ENCODE measurements at regions not wholly inside any gene's neighbourhood (a gene's known extent, or its start where the extent isn't known, plus 50 kb on each side); places are given as distances from the start of the nearest gene placed in this dataset.

DNA sequence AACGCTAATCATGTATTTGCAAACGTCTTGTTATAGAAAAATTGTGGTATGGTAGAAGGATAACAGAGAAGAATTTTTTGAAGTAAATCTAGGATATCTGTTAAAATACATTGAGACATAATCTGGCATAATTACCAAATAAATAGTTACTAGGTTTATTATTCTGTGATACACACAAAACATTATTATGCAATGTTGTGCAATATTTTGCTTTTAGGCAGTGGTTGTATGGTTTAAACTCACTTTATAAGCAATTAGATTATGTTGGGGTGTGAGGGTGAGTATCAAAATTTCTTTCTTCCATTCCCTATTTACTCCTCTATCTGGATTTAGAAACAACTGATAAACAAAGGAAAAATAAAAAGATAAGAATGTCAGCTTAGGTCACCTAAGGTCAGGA is 385.6 kb downstream of the SLITRK6 start:
- TF ChIP-seq POLR2AphosphoS5 (IDR thresholded peaks at IDR 0.05; ENCODE audit: low read depth) (no peak), GABPA (IDR thresholded peaks at IDR 0.05; ENCODE audit: low read depth) (no peak)
- TF ChIP-seq, protein P1, sequence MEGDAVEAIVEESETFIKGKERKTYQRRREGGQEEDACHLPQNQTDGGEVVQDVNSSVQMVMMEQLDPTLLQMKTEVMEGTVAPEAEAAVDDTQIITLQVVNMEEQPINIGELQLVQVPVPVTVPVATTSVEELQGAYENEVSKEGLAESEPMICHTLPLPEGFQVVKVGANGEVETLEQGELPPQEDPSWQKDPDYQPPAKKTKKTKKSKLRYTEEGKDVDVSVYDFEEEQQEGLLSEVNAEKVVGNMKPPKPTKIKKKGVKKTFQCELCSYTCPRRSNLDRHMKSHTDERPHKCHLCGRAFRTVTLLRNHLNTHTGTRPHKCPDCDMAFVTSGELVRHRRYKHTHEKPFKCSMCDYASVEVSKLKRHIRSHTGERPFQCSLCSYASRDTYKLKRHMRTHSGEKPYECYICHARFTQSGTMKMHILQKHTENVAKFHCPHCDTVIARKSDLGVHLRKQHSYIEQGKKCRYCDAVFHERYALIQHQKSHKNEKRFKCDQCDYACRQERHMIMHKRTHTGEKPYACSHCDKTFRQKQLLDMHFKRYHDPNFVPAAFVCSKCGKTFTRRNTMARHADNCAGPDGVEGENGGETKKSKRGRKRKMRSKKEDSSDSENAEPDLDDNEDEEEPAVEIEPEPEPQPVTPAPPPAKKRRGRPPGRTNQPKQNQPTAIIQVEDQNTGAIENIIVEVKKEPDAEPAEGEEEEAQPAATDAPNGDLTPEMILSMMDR (IDR thresholded peaks at IDR 0.05; ENCODE audit: insufficient read depth, low read length): no peak
- DNase-seq (ENCODE audit: low read depth in 1 of 2, low spot score in 1 of 2): peak in 1 of 2 experiments; percentile 4
- H3K4me3 ChIP-seq (replicated peaks; ENCODE audit: insufficient read depth, low read length): no peak overlapping the region
- no peaks in the 10 kb centered on the region for H3K27me3 ChIP-seq (ENCODE audit: insufficient read depth, poor library complexity, severe bottlenecking)
- H3K27ac ChIP-seq (replicated peaks): no peak overlapping the region

DNA sequence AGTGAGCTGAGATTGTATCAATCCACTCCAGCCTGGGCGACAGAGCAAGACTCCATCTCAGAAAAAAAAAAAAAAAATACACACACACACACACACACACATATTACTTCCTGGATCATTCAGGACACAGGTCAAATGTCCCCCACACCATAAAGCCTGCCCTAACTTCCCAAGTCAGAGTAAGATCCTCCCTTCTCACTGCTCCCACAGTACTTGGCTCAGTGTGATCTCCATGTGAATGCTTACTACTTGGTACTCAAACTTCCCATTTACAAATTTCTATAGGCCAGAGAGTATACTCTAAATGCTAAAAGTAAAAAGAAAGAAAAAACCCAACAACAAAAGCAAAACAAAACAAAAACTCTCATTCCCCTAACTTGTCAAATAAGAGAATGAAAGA is 386.8 kb downstream of the SLITRK6 start:
- H3K27me3 ChIP-seq (ENCODE audit: insufficient read depth, poor library complexity, severe bottlenecking): no peaks in the 10 kb centered on the region
- no peak overlapping the region for H3K4me3 ChIP-seq (replicated peaks; ENCODE audit: insufficient read depth, low read length)

DNA sequence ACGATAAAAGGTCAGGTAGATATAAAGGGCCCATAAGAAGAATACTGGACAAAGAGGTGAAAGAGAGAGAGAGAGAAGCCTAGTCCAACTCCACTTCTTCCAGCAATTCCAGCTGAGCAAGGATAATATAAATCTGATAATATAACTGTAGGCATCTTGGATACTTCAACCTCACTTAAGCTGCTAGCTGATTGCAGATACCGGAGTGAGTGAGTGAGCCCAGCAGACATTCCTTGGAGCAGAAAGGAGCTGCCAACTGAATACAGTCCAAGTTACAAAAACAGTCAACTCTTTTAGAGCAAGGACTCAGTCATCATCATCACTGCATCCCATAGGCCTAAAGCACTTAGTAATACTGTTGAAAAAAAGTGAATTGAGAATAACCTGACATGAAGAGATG is 387.6 kb downstream of the SLITRK6 start:
- no peak for DNase-seq (ENCODE audit: low read depth in 1 of 2, low spot score in 1 of 2)
- no peak overlapping the region for H3K27ac ChIP-seq (replicated peaks)
- no peak overlapping the region for H3K4me3 ChIP-seq (replicated peaks; ENCODE audit: insufficient read depth, low read length)
- no peak for TF ChIP-seq POLR2AphosphoS5 (IDR thresholded peaks at IDR 0.05; ENCODE audit: low read depth)
- TF ChIP-seq, protein P2, sequence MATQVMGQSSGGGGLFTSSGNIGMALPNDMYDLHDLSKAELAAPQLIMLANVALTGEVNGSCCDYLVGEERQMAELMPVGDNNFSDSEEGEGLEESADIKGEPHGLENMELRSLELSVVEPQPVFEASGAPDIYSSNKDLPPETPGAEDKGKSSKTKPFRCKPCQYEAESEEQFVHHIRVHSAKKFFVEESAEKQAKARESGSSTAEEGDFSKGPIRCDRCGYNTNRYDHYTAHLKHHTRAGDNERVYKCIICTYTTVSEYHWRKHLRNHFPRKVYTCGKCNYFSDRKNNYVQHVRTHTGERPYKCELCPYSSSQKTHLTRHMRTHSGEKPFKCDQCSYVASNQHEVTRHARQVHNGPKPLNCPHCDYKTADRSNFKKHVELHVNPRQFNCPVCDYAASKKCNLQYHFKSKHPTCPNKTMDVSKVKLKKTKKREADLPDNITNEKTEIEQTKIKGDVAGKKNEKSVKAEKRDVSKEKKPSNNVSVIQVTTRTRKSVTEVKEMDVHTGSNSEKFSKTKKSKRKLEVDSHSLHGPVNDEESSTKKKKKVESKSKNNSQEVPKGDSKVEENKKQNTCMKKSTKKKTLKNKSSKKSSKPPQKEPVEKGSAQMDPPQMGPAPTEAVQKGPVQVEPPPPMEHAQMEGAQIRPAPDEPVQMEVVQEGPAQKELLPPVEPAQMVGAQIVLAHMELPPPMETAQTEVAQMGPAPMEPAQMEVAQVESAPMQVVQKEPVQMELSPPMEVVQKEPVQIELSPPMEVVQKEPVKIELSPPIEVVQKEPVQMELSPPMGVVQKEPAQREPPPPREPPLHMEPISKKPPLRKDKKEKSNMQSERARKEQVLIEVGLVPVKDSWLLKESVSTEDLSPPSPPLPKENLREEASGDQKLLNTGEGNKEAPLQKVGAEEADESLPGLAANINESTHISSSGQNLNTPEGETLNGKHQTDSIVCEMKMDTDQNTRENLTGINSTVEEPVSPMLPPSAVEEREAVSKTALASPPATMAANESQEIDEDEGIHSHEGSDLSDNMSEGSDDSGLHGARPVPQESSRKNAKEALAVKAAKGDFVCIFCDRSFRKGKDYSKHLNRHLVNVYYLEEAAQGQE (IDR thresholded peaks at IDR 0.05; ENCODE audit: insufficient replicate concordance, low read depth): no peak
- no peak for TF ChIP-seq SPI1 (IDR thresholded peaks at IDR 0.05; ENCODE audit: borderline replicate concordance, low read depth)
- TF ChIP-seq, protein P1 (IDR thresholded peaks at IDR 0.05; ENCODE audit: insufficient read depth, low read length): no peak
- TF ChIP-seq GABPA (IDR thresholded peaks at IDR 0.05; ENCODE audit: low read depth): no peak
- H3K27me3 ChIP-seq (ENCODE audit: insufficient read depth, poor library complexity, severe bottlenecking): no peaks in the 10 kb centered on the region

More for the DNA sequence above, 386.8 kb downstream of the SLITRK6 start:
- H3K27ac ChIP-seq (replicated peaks): no peak overlapping the region
- DNase-seq (ENCODE audit: low read depth in 1 of 2, low spot score in 1 of 2): no peak
- TF ChIP-seq GABPA (IDR thresholded peaks at IDR 0.05; ENCODE audit: low read depth) (no peak), SPI1 (IDR thresholded peaks at IDR 0.05; ENCODE audit: borderline replicate concordance, low read depth) (no peak), POLR2AphosphoS5 (IDR thresholded peaks at IDR 0.05; ENCODE audit: low read depth) (no peak)
- TF ChIP-seq, protein P1 (IDR thresholded peaks at IDR 0.05; ENCODE audit: insufficient read depth, low read length): no peak
- TF ChIP-seq, protein P2 (IDR thresholded peaks at IDR 0.05; ENCODE audit: insufficient replicate concordance, low read depth): no peak

DNA sequence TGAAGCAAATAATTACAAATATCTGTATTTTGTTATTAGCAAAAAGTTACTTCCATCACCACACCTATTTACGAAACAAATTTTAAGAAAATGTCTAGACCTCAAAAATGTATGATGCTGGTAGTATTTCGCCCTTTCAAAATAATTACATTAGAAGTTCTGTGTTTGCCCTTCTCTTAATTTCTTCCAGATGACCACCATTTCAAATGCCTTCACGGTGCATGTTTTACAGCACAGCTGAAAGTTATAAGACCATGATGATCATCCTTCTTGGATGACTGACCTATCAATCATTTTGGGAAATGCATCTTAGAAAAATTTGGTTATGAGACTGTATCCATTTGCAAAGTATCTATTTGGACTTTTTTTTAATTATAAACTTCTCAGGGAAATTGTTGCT is 390.8 kb downstream of the SLITRK6 start:
- TF ChIP-seq, protein P1 (IDR thresholded peaks at IDR 0.05; ENCODE audit: insufficient read depth, low read length): no peak
- TF ChIP-seq SPI1 (IDR thresholded peaks at IDR 0.05; ENCODE audit: borderline replicate concordance, low read depth) (no peak), GABPA (IDR thresholded peaks at IDR 0.05; ENCODE audit: low read depth) (no peak), POLR2AphosphoS5 (IDR thresholded peaks at IDR 0.05; ENCODE audit: low read depth) (no peak)
- TF ChIP-seq, protein P2 (IDR thresholded peaks at IDR 0.05; ENCODE audit: insufficient replicate concordance, low read depth): no peak
- DNase-seq (ENCODE audit: low read depth in 1 of 2, low spot score in 1 of 2): no peak
- no peak overlapping the region for H3K27ac ChIP-seq (replicated peaks)
- no peaks in the 10 kb centered on the region for H3K27me3 ChIP-seq (ENCODE audit: insufficient read depth, poor library complexity, severe bottlenecking)
- H3K4me3 ChIP-seq (replicated peaks; ENCODE audit: insufficient read depth, low read length): no peak overlapping the region
